GM12878 (cell line): ENCODE measurements at regions not wholly inside any gene's neighbourhood (a gene's known extent, or its start where the extent isn't known, plus 50 kb on each side); places are given as distances from the start of the nearest gene placed in this dataset.

Source experiments
- BHLHE40 ChIP-seq, 2 experiments: fragments of 450-650 bp in 1 of 2; IDR thresholded peaks; 2 replicates each; pipeline ENCODE4 v1.6.1; 2011 to 2017; ENCODE audit warnings: low read depth in 2 of 2, borderline replicate concordance in 1 of 2, improper control_type of control experiment in 1 of 2, low read length in 1 of 2, mild to moderate bottlenecking in 1 of 2
- JUNB ChIP-seq: IDR thresholded peaks from 2 replicates; pipeline ENCODE4 v1.6.1; 2016; ENCODE audit warnings: antibody characterized with exemption, mild to moderate bottlenecking
- JUND ChIP-seq: IDR thresholded peaks from 2 replicates; pipeline ENCODE4 v1.6.1; 2012; ENCODE audit warnings: low read depth, mild to moderate bottlenecking, low read length, improper control_type of control experiment, moderate library complexity
- POLR2A ChIP-seq: IDR thresholded peaks from 2 replicates; pipeline ENCODE4 v1.6.1; 2011; ENCODE audit warnings: low read depth, mild to moderate bottlenecking, low read length
- RAD21 ChIP-seq: IDR thresholded peaks from 2 replicates; pipeline ENCODE4 v1.6.1; 2011; ENCODE audit warnings: mild to moderate bottlenecking, low read depth, low read length, moderate library complexity; ENCODE audit not compliant: insufficient read depth
- TF ChIP-seq, protein P1 (sequence below): IDR thresholded peaks from 2 replicates; pipeline ENCODE4 v1.6.1; 2011; ENCODE audit warnings: borderline replicate concordance, low read depth, mild to moderate bottlenecking, moderate library complexity, mixed read lengths, low read length; ENCODE audit not compliant: insufficient read depth; ENCODE audit errors: extremely low read length
- TF ChIP-seq, protein P2 (sequence below), 3 experiments: IDR thresholded peaks in 2 of 3; conservative IDR thresholded peaks in 1 of 3; 2 replicates each; pipeline ENCODE4 v1.5.1; 2011; ENCODE audit warnings: low read depth in 3 of 3, low read length in 3 of 3, mild to moderate bottlenecking in 3 of 3, control low read depth in 2 of 3, moderate library complexity in 2 of 3, inconsistent platforms in 1 of 3, mixed read lengths in 1 of 3; ENCODE audit not compliant: control insufficient read depth in 2 of 3, insufficient read depth in 1 of 3; ENCODE audit errors: extremely low read depth in 1 of 3
- TF ChIP-seq, protein P3 (sequence below): IDR thresholded peaks from 2 replicates; pipeline ENCODE4 v1.6.1; 2012; ENCODE audit warnings: low read depth, low read length, improper control_type of control experiment

DNA sequence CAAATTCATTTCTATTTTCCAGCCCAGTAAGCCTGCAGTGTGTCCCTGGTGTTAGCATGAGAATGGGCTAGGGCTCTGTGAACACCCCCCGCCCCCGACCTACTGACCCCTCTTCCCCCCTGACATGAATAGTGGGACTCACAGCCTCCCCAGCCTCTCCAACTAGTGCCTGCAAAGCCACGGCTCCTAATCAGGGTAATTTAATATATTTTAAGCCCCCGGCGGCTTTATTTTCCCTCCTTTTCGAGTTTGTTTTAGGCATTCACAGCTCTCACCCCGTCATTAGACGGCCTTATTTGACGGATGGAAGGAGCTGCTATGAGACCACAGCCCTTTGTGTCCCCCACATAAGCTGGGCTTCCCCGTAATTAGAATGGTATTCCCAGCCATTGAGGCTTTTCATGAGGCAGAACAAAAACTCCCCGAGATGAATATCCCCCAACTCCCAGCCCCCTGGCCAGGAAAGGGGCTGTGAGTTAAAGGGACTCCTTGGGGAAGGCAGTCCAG is 78.3 kb upstream of the POLG start:
- TF ChIP-seq, protein P1, sequence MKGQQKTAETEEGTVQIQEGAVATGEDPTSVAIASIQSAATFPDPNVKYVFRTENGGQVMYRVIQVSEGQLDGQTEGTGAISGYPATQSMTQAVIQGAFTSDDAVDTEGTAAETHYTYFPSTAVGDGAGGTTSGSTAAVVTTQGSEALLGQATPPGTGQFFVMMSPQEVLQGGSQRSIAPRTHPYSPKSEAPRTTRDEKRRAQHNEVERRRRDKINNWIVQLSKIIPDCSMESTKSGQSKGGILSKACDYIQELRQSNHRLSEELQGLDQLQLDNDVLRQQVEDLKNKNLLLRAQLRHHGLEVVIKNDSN = no peak
- no peak for TF ChIP-seq POLR2A
- TF ChIP-seq JUNB = no peak
- TF ChIP-seq BHLHE40 (IDR thresholded peaks at IDR 0.05; ENCODE audit: borderline replicate concordance in 1 of 2, low read depth in 2 of 2, low read length in 1 of 2) = no peak
- TF ChIP-seq, protein P2, sequence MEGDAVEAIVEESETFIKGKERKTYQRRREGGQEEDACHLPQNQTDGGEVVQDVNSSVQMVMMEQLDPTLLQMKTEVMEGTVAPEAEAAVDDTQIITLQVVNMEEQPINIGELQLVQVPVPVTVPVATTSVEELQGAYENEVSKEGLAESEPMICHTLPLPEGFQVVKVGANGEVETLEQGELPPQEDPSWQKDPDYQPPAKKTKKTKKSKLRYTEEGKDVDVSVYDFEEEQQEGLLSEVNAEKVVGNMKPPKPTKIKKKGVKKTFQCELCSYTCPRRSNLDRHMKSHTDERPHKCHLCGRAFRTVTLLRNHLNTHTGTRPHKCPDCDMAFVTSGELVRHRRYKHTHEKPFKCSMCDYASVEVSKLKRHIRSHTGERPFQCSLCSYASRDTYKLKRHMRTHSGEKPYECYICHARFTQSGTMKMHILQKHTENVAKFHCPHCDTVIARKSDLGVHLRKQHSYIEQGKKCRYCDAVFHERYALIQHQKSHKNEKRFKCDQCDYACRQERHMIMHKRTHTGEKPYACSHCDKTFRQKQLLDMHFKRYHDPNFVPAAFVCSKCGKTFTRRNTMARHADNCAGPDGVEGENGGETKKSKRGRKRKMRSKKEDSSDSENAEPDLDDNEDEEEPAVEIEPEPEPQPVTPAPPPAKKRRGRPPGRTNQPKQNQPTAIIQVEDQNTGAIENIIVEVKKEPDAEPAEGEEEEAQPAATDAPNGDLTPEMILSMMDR (IDR thresholded peaks at IDR 0.05 in 2 of 3, conservative IDR thresholded peaks at IDR 0.05 in 1 of 3; ENCODE audit: control insufficient read depth in 2 of 3, extremely low read depth in 1 of 3, insufficient read depth in 1 of 3, low read depth in 3 of 3, low read length in 3 of 3) = no peak
- TF ChIP-seq JUND = no peak
- no peak for TF ChIP-seq RAD21
- TF ChIP-seq, protein P3, sequence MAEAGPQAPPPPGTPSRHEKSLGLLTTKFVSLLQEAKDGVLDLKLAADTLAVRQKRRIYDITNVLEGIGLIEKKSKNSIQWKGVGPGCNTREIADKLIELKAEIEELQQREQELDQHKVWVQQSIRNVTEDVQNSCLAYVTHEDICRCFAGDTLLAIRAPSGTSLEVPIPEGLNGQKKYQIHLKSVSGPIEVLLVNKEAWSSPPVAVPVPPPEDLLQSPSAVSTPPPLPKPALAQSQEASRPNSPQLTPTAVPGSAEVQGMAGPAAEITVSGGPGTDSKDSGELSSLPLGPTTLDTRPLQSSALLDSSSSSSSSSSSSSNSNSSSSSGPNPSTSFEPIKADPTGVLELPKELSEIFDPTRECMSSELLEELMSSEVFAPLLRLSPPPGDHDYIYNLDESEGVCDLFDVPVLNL = no peak
